GM12878 (cell line): ENCODE measurements at regions not wholly inside any gene's neighbourhood (a gene's known extent, or its start where the extent isn't known, plus 50 kb on each side); places are given as distances from the start of the nearest gene placed in this dataset.

Source experiments
- ATAC-seq: fragments of 200-7000 bp; cut with Tn5 transposase; 3 replicates; pipeline ENCODE4 v1.9.1; 2020; ENCODE audit warnings: mild to moderate bottlenecking, moderate library complexity
- BruUV-seq: library from RNA; stranded (reverse); fragments of 400-500 nt; replicated peaks from 2 replicates; lab custom pipeline; 2021; lab: Mats Ljungman, UMichigan
- CTCF ChIA-PET: fragments of 300-600 bp; sonication (Branson Sonifier 250); formaldehyde crosslinking; extraction: SDS; loops from one replicate; lab custom pipeline; 2021; ENCODE audit warnings: inconsistent platforms; lab: Yijun Ruan, JAX
- POLR2A ChIA-PET: fragments of 350-600 bp; formaldehyde crosslinking; extraction: SDS; loops from one replicate; lab custom pipeline; 2021; ENCODE audit warnings: inconsistent platforms; lab: Charles Lee
- RAD21 ChIA-PET: fragments of 300-600 bp; sonication (Branson Sonifier 250); formaldehyde crosslinking; loops from one replicate; lab custom pipeline; 2023; ENCODE audit warnings: antibody characterized with exemption; ENCODE audit not compliant: unreplicated experiment; lab: Charles Lee
- SMC1A ChIA-PET: fragments of 300-600 bp; sonication (Branson Sonifier 250); formaldehyde crosslinking; loops from one replicate; lab custom pipeline; 2023; ENCODE audit not compliant: unreplicated experiment, uncharacterized antibody; lab: Charles Lee
- DNase-seq: peaks from one replicate; pipeline ENCODE4 v3.0.0-alpha.2; 2011; ENCODE audit warnings: low read depth, low spot score
- FAIRE-seq: peaks from 3 replicates; lab custom pipeline; 2011; peaks lifted over from hg19 to GRCh38; lab: Jason Lieb, UNC
- H2AFZ ChIP-seq: 2 replicates; pipeline ENCODE4 v1.6.0; 2011; ENCODE audit warnings: low read depth, low read length, control low read depth; ENCODE audit not compliant: control insufficient read depth
- H3K27ac ChIP-seq: 2 replicates; pipeline ENCODE4 v1.5.1; 2011; ENCODE audit warnings: control low read depth; ENCODE audit not compliant: control insufficient read depth, insufficient read depth
- H3K27me3 ChIP-seq, 2 experiments: replicated peaks in 1 of 2; 2 replicates each; pipeline versions ENCODE4 v1.6.0 to v1.6.1; 2011; ENCODE audit warnings: low read length in 1 of 2; ENCODE audit not compliant: control insufficient read depth in 2 of 2, insufficient read depth in 2 of 2
- H3K36me3 ChIP-seq, 2 experiments: 2 replicates each; pipeline ENCODE4 v1.5.1; 2011; ENCODE audit warnings: low read length in 1 of 2; ENCODE audit not compliant: control insufficient read depth in 2 of 2, insufficient read depth in 2 of 2
- H3K4me1 ChIP-seq: 2 replicates; pipeline ENCODE4 v1.6.1; 2011; ENCODE audit warnings: mild to moderate bottlenecking, low read length, moderate library complexity, mixed read lengths; ENCODE audit not compliant: control insufficient read depth, insufficient read depth
- H3K4me2 ChIP-seq: 2 replicates; pipeline ENCODE4 v1.6.0; 2011; ENCODE audit warnings: control low read depth; ENCODE audit not compliant: control insufficient read depth, insufficient read depth
- H3K4me3 ChIP-seq: fragments of 200-600 bp; sonication (generic); 2 replicates; pipeline ENCODE4 v1.5.1; 2016
- H3K79me2 ChIP-seq: 2 replicates; pipeline ENCODE4 v1.6.0; 2011; ENCODE audit warnings: low read length; ENCODE audit not compliant: control insufficient read depth, insufficient read depth
- H3K9ac ChIP-seq: 2 replicates; pipeline ENCODE4 v1.8.0; 2011; ENCODE audit warnings: low read length, control low read depth, mixed read lengths; ENCODE audit not compliant: control insufficient read depth, insufficient read depth
- H3K9me3 ChIP-seq: replicated peaks from 3 replicates; pipeline ENCODE4 v1.5.1; 2011; ENCODE audit warnings: mild to moderate bottlenecking, low read length; ENCODE audit not compliant: control insufficient read depth, insufficient read depth
- H4K20me1 ChIP-seq: 2 replicates; pipeline ENCODE4 v1.6.0; 2011; ENCODE audit not compliant: control insufficient read depth, insufficient read depth
- BHLHE40 ChIP-seq, 2 experiments: fragments of 450-650 bp in 1 of 2; IDR thresholded peaks; 2 replicates each; pipeline ENCODE4 v1.6.1; 2011 to 2017; ENCODE audit warnings: low read depth in 2 of 2, borderline replicate concordance in 1 of 2, improper control_type of control experiment in 1 of 2, low read length in 1 of 2, mild to moderate bottlenecking in 1 of 2
- CEBPB ChIP-seq, 2 experiments: fragments of 150-350 bp in 1 of 2; IDR thresholded peaks; 2 replicates each; pipeline ENCODE4 v1.6.1; 2012 to 2014; ENCODE audit warnings: low read depth in 2 of 2, low read length in 2 of 2, borderline replicate concordance in 1 of 2, inconsistent platforms in 1 of 2
- ETV6 ChIP-seq, 2 experiments: fragments of 450-650 bp in 1 of 2; IDR thresholded peaks in 1 of 2; conservative IDR thresholded peaks in 1 of 2; 2 replicates each; pipeline ENCODE4 v1.6.1; 2014; ENCODE audit warnings: antibody characterized with exemption in 1 of 2, borderline replicate concordance in 1 of 2, low read depth in 1 of 2, mild to moderate bottlenecking in 1 of 2, moderate library complexity in 1 of 2
- GABPA ChIP-seq: IDR thresholded peaks from 2 replicates; pipeline ENCODE4 v1.6.1; 2014; ENCODE audit warnings: antibody characterized with exemption, low read depth, mild to moderate bottlenecking, inconsistent platforms
- NR2F1 ChIP-seq: fragments of 450-650 bp; conservative IDR thresholded peaks from 2 replicates; pipeline ENCODE4 v1.6.1; 2017; ENCODE audit warnings: mild to moderate bottlenecking
- RAD21 ChIP-seq: IDR thresholded peaks from 2 replicates; pipeline ENCODE4 v1.6.1; 2011; ENCODE audit warnings: mild to moderate bottlenecking, low read depth, low read length, moderate library complexity; ENCODE audit not compliant: insufficient read depth
- SREBF1 ChIP-seq: IDR thresholded peaks from 2 replicates; pipeline ENCODE4 v1.6.1; 2012; ENCODE audit warnings: mild to moderate bottlenecking, low read length
- SRF ChIP-seq, 2 experiments: IDR thresholded peaks; 2 replicates each; pipeline ENCODE4 v1.6.1; 2011; ENCODE audit warnings: low read depth in 2 of 2, low read length in 2 of 2, mild to moderate bottlenecking in 1 of 2, moderate library complexity in 1 of 2
- TAF1 ChIP-seq: IDR thresholded peaks from 2 replicates; pipeline ENCODE4 v1.6.1; 2011; ENCODE audit warnings: mild to moderate bottlenecking, low read depth, low read length, borderline replicate concordance
- TARDBP ChIP-seq: IDR thresholded peaks from 2 replicates; pipeline ENCODE4 v1.6.1; 2016; ENCODE audit warnings: borderline replicate concordance
- ZBED1 ChIP-seq: IDR thresholded peaks from 2 replicates; pipeline ENCODE4 v1.6.1; 2016; ENCODE audit warnings: borderline replicate concordance
- ZNF217 ChIP-seq: fragments of 450-650 bp; IDR thresholded peaks from 2 replicates; pipeline ENCODE4 v1.6.1; 2017; ENCODE audit warnings: antibody characterized with exemption, mild to moderate bottlenecking
- in situ Hi-C: fragments of 300-500 bp; cut with MboI; formaldehyde crosslinking; loops from 9 replicates; pipeline ENCODE4 v1.14.3; 2018; ENCODE audit warnings: mixed read lengths
- intact Hi-C: fragments of 100-400 bp; cut with micrococcal nuclease; formaldehyde crosslinking; loops from one replicate; pipeline ENCODE4 v1.14.2; 2022; ENCODE audit not compliant: unreplicated experiment
- TF ChIP-seq, protein P1 (sequence below): fragments of 450-650 bp; IDR thresholded peaks from 2 replicates; pipeline ENCODE4 v1.6.1; 2018; ENCODE audit warnings: mild to moderate bottlenecking, low read depth, moderate library complexity; ENCODE audit not compliant: partially characterized antibody
- TF ChIP-seq, protein P2 (sequence below): fragments of 450-650 bp; IDR thresholded peaks from 2 replicates; pipeline ENCODE4 v1.6.1; 2017; ENCODE audit warnings: antibody characterized with exemption, mild to moderate bottlenecking, moderate library complexity
- TF ChIP-seq, protein P3 (sequence below): fragments of 150-350 bp; IDR thresholded peaks from 2 replicates; pipeline ENCODE4 v1.6.1; 2016; ENCODE audit warnings: low read depth, low read length

DNA sequence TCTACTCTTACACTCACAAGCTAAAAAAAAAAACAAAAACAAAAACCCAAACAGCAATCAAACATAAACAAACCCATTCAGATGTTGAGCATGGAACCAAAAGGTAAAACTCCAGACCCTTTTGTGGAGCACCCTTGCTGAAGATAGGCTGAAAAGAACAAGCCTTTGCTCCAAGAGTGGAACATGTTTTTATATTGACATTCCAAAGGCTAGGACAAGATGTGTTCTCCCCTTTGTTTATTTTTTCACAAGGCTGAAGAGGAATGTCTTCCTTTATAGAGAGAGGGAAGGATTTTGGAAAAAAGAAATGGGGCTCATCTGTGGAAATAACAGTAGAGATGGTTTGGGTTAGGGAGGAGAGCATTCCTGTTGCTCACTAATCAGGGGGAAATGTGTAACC is 87.2 kb upstream of the ELMO1 start:
- Histone ChIP-seq H3K9ac (no peak overlapping the region), H3K27me3 (no peaks in the 10 kb centered on the region), H3K36me3 (no peaks in the 10 kb centered on the region), H3K4me3 (no peak overlapping the region), H3K27ac (no peak overlapping the region), H2AFZ (no peak overlapping the region), H3K79me2 (no peaks in the 10 kb centered on the region), H3K9me3 (no peaks in the 10 kb centered on the region), H4K20me1 (no peaks in the 10 kb centered on the region), H3K4me2 (no peak overlapping the region), H3K4me1 (no peaks in the 10 kb centered on the region)
- ChIA-PET CTCF (interaction anchor here (1.8 kb wide), 1 partner anchor 298 kb away, joined by 4 read pairs; no protein-coding TSS in a partner anchor), POLR2A (no interaction called here), SMC1A (no interaction called here), RAD21 (no interaction called here)
- DNase-seq, result no peak
- no peak for FAIRE-seq
- BruUV-seq, result no TSS peak
- intact Hi-C loops (no loop called here), in situ Hi-C loops (no loop called here)
- ATAC-seq, result no peak
- no peak for TF ChIP-seq RAD21
- no peak for TF ChIP-seq TARDBP
- no peak for TF ChIP-seq ZNF217
- TF ChIP-seq, protein P1, sequence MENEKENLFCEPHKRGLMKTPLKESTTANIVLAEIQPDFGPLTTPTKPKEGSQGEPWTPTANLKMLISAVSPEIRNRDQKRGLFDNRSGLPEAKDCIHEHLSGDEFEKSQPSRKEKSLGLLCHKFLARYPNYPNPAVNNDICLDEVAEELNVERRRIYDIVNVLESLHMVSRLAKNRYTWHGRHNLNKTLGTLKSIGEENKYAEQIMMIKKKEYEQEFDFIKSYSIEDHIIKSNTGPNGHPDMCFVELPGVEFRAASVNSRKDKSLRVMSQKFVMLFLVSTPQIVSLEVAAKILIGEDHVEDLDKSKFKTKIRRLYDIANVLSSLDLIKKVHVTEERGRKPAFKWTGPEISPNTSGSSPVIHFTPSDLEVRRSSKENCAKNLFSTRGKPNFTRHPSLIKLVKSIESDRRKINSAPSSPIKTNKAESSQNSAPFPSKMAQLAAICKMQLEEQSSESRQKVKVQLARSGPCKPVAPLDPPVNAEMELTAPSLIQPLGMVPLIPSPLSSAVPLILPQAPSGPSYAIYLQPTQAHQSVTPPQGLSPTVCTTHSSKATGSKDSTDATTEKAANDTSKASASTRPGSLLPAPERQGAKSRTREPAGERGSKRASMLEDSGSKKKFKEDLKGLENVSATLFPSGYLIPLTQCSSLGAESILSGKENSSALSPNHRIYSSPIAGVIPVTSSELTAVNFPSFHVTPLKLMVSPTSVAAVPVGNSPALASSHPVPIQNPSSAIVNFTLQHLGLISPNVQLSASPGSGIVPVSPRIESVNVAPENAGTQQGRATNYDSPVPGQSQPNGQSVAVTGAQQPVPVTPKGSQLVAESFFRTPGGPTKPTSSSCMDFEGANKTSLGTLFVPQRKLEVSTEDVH, result no peak
- TF ChIP-seq SRF (IDR thresholded peaks at IDR 0.05; ENCODE audit: low read depth in 2 of 2, low read length in 2 of 2), result no peak
- no peak for TF ChIP-seq NR2F1
- TF ChIP-seq, protein P2, sequence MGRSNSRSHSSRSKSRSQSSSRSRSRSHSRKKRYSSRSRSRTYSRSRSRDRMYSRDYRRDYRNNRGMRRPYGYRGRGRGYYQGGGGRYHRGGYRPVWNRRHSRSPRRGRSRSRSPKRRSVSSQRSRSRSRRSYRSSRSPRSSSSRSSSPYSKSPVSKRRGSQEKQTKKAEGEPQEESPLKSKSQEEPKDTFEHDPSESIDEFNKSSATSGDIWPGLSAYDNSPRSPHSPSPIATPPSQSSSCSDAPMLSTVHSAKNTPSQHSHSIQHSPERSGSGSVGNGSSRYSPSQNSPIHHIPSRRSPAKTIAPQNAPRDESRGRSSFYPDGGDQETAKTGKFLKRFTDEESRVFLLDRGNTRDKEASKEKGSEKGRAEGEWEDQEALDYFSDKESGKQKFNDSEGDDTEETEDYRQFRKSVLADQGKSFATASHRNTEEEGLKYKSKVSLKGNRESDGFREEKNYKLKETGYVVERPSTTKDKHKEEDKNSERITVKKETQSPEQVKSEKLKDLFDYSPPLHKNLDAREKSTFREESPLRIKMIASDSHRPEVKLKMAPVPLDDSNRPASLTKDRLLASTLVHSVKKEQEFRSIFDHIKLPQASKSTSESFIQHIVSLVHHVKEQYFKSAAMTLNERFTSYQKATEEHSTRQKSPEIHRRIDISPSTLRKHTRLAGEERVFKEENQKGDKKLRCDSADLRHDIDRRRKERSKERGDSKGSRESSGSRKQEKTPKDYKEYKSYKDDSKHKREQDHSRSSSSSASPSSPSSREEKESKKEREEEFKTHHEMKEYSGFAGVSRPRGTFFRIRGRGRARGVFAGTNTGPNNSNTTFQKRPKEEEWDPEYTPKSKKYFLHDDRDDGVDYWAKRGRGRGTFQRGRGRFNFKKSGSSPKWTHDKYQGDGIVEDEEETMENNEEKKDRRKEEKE, result no peak
- no peak for TF ChIP-seq TAF1
- TF ChIP-seq, protein P3, sequence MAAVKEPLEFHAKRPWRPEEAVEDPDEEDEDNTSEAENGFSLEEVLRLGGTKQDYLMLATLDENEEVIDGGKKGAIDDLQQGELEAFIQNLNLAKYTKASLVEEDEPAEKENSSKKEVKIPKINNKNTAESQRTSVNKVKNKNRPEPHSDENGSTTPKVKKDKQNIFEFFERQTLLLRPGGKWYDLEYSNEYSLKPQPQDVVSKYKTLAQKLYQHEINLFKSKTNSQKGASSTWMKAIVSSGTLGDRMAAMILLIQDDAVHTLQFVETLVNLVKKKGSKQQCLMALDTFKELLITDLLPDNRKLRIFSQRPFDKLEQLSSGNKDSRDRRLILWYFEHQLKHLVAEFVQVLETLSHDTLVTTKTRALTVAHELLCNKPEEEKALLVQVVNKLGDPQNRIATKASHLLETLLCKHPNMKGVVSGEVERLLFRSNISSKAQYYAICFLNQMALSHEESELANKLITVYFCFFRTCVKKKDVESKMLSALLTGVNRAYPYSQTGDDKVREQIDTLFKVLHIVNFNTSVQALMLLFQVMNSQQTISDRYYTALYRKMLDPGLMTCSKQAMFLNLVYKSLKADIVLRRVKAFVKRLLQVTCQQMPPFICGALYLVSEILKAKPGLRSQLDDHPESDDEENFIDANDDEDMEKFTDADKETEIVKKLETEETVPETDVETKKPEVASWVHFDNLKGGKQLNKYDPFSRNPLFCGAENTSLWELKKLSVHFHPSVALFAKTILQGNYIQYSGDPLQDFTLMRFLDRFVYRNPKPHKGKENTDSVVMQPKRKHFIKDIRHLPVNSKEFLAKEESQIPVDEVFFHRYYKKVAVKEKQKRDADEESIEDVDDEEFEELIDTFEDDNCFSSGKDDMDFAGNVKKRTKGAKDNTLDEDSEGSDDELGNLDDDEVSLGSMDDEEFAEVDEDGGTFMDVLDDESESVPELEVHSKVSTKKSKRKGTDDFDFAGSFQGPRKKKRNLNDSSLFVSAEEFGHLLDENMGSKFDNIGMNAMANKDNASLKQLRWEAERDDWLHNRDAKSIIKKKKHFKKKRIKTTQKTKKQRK, result no peak
- no peak for TF ChIP-seq ETV6 (conservative IDR thresholded peaks at IDR 0.05 in 1 of 2, IDR thresholded peaks at IDR 0.05 in 1 of 2; ENCODE audit: borderline replicate concordance in 1 of 2, low read depth in 1 of 2)
- TF ChIP-seq GABPA, result no peak
- no peak for TF ChIP-seq CEBPB (IDR thresholded peaks at IDR 0.05; ENCODE audit: borderline replicate concordance in 1 of 2, low read depth in 2 of 2, low read length in 2 of 2)
- TF ChIP-seq BHLHE40 (IDR thresholded peaks at IDR 0.05; ENCODE audit: borderline replicate concordance in 1 of 2, low read depth in 2 of 2, low read length in 1 of 2), result no peak
- no peak for TF ChIP-seq SREBF1
- no peak for TF ChIP-seq ZBED1
